ENCODE measurements at regions not wholly inside any gene's neighbourhood (a gene's known extent, or its start where the extent isn't known, plus 50 kb on each side); places are given as distances from the start of the nearest gene placed in this dataset.

GRCh38 chr5:60357302-60357701 lies 342.7 kb downstream of the DEPDC1B start:
- TF ChIP-seq POLR2A (IDR thresholded peaks at IDR 0.05; ENCODE audit: low read length) (no peak), GATA1 (IDR thresholded peaks at IDR 0.05; ENCODE audit: low read depth, low read length) (no peak)

Data from erythroblast (primary cell).